GM12891 (cell line): ENCODE measurements at regions not wholly inside any gene's neighbourhood (a gene's known extent, or its start where the extent isn't known, plus 50 kb on each side); places are given as distances from the start of the nearest gene placed in this dataset.

ENCODE experiments used
- DNase-seq: peaks from one replicate; pipeline ENCODE4 v3.0.0; 2011; ENCODE audit warnings: low spot score; ENCODE audit not compliant: insufficient read length
- FAIRE-seq: peaks from 2 replicates; lab custom pipeline; 2011; peaks lifted over from hg19 to GRCh38; lab: Jason Lieb, UNC
- PAX5 ChIP-seq: IDR thresholded peaks from 2 replicates; pipeline ENCODE4 v1.6.1; 2011; ENCODE audit warnings: low read length, moderate library complexity, mild to moderate bottlenecking; ENCODE audit not compliant: insufficient read depth, severe bottlenecking
- POLR2A ChIP-seq: IDR thresholded peaks from 2 replicates; pipeline ENCODE4 v1.6.1; 2011; ENCODE audit warnings: low read depth, low read length, control low read depth
- POLR2AphosphoS5 ChIP-seq: IDR thresholded peaks from 2 replicates; pipeline ENCODE4 v1.6.1; 2011; ENCODE audit warnings: low read depth, low read length, control low read depth
- POU2F2 ChIP-seq: IDR thresholded peaks from 2 replicates; pipeline ENCODE4 v1.6.1; 2011; ENCODE audit warnings: low read depth, mild to moderate bottlenecking, control low read depth, low read length, moderate library complexity
- SPI1 ChIP-seq: IDR thresholded peaks from 2 replicates; pipeline ENCODE4 v1.6.1; 2011; ENCODE audit warnings: low read depth, low read length, control low read depth
- TAF1 ChIP-seq: IDR thresholded peaks from 2 replicates; pipeline ENCODE4 v1.6.1; 2011; ENCODE audit warnings: low read depth, low read length, control low read depth

GRCh38 chr2:77999376-77999775 lies 477.2 kb upstream of the LRRTM4 start:
- DNase-seq (no peak), FAIRE-seq (no peak)
- no peak for TF ChIP-seq PAX5
- no peak for TF ChIP-seq SPI1
- TF ChIP-seq POLR2A = no peak
- TF ChIP-seq POU2F2 = no peak
- TF ChIP-seq TAF1 = no peak
- TF ChIP-seq POLR2AphosphoS5 = no peak

GRCh38 chr2:78009289-78009688 lies 487.1 kb upstream of the LRRTM4 start:
- FAIRE-seq (no peak), DNase-seq (no peak)
- no peak for TF ChIP-seq POU2F2
- no peak for TF ChIP-seq SPI1
- TF ChIP-seq PAX5 = no peak
- TF ChIP-seq POLR2A = no peak
- no peak for TF ChIP-seq POLR2AphosphoS5
- TF ChIP-seq TAF1 = no peak

- FAIRE-seq (no peak), DNase-seq (no peak)
- no peak for TF ChIP-seq TAF1
- no peak for TF ChIP-seq POU2F2
- no peak for TF ChIP-seq SPI1
- no peak for TF ChIP-seq POLR2AphosphoS5
- TF ChIP-seq PAX5 = no peak
- no peak for TF ChIP-seq POLR2A
Measured at GRCh38 chr2:78011251-78011650, 489.1 kb upstream of the LRRTM4 start.

- no peak for DNase-seq
- TF ChIP-seq TAF1 = no peak
- TF ChIP-seq POLR2A = no peak
- no peak for TF ChIP-seq PAX5
- TF ChIP-seq POU2F2 = no peak
- TF ChIP-seq POLR2AphosphoS5 = no peak
- TF ChIP-seq SPI1 = no peak
- FAIRE-seq = no peak
Measured at GRCh38 chr2:78020491-78020890, 498.3 kb upstream of the LRRTM4 start.

- DNase-seq (no peak), FAIRE-seq (no peak)
- TF ChIP-seq POU2F2 = no peak
- TF ChIP-seq POLR2A = no peak
- TF ChIP-seq TAF1 = no peak
- no peak for TF ChIP-seq POLR2AphosphoS5
- no peak for TF ChIP-seq PAX5
- no peak for TF ChIP-seq SPI1
Measured at GRCh38 chr2:78023356-78023755, 501.2 kb upstream of the LRRTM4 start.

- DNase-seq (no peak), FAIRE-seq (no peak)
- TF ChIP-seq TAF1 = no peak
- no peak for TF ChIP-seq POLR2A
- TF ChIP-seq POU2F2 = no peak
- TF ChIP-seq SPI1 = no peak
- TF ChIP-seq PAX5 = no peak
- no peak for TF ChIP-seq POLR2AphosphoS5
Measured at GRCh38 chr2:78024996-78025395, 502.8 kb upstream of the LRRTM4 start.

- TF ChIP-seq POLR2A = no peak
- TF ChIP-seq POU2F2 = no peak
- TF ChIP-seq POLR2AphosphoS5 = no peak
- TF ChIP-seq SPI1 = no peak
- no peak for TF ChIP-seq PAX5
- no peak for TF ChIP-seq TAF1
- DNase-seq (no peak), FAIRE-seq (no peak)
Measured at GRCh38 chr2:78029392-78029995, 507.3 kb upstream of the LRRTM4 start.

GRCh38 chr2:78034706-78035105 lies 512.5 kb upstream of the LRRTM4 start:
- TF ChIP-seq POLR2AphosphoS5 (no peak), POU2F2 (no peak), TAF1 (no peak), POLR2A (no peak), PAX5 (no peak), SPI1 (no peak)
- no peak for DNase-seq
- FAIRE-seq = no peak

- FAIRE-seq = no peak
- TF ChIP-seq POU2F2 = no peak
- no peak for TF ChIP-seq PAX5
- TF ChIP-seq SPI1 = no peak
- TF ChIP-seq POLR2A = no peak
- no peak for TF ChIP-seq POLR2AphosphoS5
- no peak for TF ChIP-seq TAF1
- DNase-seq = no peak
Measured at GRCh38 chr2:78035804-78036203, 513.6 kb upstream of the LRRTM4 start.

GRCh38 chr2:78051480-78051879 lies 529.3 kb upstream of the LRRTM4 start:
- DNase-seq (no peak), FAIRE-seq (no peak)
- no peak for TF ChIP-seq TAF1
- no peak for TF ChIP-seq PAX5
- TF ChIP-seq POLR2AphosphoS5 = no peak
- TF ChIP-seq SPI1 = no peak
- TF ChIP-seq POLR2A = no peak
- no peak for TF ChIP-seq POU2F2
